ENCODE measurements at regions not wholly inside any gene's neighbourhood (a gene's known extent, or its start where the extent isn't known, plus 50 kb on each side); places are given as distances from the start of the nearest gene placed in this dataset.

- DNase-seq: no peak
Observed at GRCh38 chr5:91885291-91886265, 502.5 kb upstream of the ARRDC3 start.

DNA sequence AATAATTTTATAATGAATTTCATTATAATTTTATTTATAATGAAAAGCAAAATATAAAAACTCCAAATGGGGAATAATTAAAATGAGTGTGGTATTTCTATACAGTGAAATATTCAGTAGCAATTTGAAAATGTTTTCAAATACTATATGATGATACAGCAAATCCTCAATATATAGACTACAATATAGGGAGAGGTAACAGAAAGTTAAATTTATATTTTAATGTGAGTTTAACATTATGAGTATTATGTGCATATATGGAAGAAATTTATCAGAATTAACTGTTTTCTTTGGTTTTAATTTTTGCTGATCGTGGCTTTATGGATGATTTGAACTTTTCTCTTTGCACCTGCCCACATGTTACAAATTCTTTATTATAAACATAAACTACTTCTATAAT lies 500.9 kb upstream of the ARRDC3 start:
- no peak for DNase-seq

DNA sequence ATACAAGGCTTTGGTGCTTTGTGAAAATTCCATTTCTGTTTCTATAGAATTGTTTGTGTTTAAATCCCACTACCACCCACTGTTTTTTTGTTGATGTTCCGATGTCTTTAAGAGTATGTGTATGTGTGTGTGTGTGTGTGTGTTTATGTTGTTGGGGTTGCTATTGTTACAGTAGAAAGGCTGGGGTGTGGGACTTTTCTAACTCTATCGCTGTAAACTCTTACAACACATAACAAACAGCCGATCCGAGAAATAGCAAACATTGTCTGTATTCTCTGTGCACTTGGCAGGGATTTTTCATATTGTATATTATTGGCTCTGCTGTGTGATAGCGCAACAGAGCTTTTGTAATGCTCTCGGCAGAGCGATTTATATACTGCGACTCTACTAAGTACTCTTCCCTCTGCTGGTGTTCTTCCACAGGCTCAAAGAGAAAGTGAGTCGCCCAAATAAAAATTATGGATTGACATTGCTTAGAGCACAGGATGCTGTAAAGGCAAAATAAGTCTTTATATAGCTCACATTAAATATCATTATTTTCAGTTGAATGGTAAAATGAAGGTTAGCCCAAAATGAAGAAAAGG lies 492.2 kb upstream of the ARRDC3 start:
- no peak for DNase-seq

DNA sequence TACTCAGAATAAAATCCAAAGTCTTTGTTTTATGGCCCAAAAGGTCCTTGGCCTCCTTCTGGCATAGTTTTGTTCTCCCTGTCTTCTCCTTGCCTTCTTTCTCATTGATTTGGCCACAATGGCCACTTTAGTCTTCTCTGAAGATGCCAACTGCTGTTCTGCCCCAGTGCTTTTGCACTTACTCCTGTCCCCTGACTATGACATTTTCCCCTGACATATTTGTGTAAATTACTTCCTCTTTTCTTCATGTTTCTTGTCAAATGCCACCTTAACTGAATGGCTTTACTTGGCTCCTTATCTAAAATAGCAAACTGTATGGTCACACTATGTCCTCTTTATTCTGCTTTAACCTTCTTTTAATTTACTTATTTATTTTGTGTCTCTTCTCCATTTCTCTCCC lies 484.7 kb upstream of the ARRDC3 start:
- DNase-seq: no peak

DNA sequence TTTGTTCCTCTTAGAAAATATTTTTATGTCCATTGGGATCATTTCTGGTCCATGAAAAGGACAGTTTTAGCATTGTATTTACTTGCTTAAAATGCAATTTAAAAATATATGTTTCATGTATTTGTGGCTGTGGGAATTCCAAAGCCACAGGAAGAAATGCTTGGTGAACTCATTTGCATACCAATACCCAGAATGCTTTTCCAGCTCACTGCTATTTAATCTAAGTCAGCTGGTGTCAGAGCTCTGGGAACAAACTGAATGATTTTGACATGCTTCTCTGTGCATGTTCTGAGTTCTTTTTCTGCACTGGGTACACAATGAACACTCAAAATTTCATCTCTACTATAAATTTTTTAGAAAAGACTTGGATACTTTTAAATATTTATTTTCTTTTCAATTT lies 482.8 kb upstream of the ARRDC3 start:
- no peak for DNase-seq

DNA sequence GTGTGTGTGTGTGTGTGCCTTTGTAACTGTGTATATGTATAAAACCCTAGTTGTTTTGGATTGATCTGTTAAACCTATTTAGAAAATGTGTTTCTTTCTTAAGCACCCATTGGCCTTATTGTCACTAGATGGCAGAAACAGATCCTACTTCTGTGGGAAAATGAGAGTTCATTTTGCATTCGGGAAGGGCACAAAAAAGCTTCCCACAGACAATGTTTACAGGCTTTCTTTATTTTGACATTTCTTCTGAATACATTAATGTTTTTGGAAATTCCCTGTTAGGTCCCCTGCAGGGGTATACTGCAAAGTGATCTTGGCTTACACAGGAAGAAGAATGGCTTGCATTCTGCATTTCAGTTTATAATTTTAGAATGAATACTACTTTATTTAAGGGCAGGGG lies 481.8 kb upstream of the ARRDC3 start:
- no peak for DNase-seq

DNA sequence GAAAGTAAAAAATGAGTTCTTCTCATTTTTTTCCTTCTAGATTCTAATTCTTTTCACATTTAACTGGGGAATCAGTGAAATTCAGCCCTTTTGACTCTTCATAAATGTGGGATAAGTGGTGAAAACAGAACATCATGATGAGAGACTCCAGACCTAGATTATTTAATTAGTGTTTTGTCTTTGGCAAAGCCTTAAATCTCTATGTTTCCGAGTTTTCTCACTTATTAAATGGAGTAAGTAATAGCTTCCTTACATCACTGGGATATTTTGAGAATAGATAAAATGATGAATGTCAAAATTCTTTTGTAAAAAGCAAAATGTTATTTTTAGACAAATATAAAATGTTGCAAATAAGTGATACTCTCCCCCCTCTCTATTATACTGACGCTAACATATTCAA lies 468.6 kb upstream of the ARRDC3 start:
- DNase-seq: no peak

DNA sequence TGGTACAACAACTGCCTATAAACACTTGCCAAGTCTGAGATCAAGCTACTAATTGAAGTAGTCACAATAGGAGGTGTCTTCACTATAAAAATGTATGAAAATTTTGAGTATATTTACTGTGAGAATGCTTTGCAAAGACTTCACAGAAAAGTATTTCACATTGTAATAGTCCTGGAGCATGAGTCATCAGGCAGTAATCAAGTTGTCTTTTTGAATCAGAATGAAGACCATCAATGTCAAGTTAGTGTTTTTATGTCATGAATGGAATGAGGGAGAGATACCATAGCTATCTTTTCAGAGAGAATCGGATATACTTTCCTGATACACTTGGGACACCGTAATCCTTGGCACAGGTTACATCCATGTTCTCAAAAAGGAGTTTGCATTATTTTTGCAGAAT lies 466.9 kb upstream of the ARRDC3 start:
- no peak for DNase-seq

GRCh38 chr5:91849069-91849468 lies 466.0 kb upstream of the ARRDC3 start:
- no peak for DNase-seq

GRCh38 chr5:91848453-91848852 lies 465.3 kb upstream of the ARRDC3 start:
- DNase-seq: no peak

GRCh38 chr5:91841423-91841822 lies 458.3 kb upstream of the ARRDC3 start:
- DNase-seq: no peak

GRCh38 chr5:91840412-91840811 lies 457.3 kb upstream of the ARRDC3 start:
- DNase-seq: no peak

DNA sequence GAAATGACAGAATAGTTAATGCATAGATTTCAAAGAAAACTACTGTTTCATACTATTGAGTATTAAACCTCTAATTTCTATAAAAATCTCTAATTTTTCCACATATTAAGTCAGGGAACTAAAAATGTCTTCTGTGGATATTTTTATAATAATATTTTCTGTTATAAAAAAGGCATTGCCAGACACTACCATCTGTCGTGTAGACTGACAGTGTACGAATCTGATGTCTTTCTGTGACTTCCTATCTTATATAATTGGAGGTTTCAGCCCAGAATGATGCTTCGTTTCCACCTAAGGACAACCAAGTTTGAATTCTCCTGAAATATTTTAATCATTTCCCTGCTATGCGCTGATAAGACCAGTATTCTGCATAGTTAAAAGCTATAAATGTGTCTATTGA lies 456.6 kb upstream of the ARRDC3 start:
- no peak for DNase-seq

GRCh38 chr5:91839233-91839632 lies 456.1 kb upstream of the ARRDC3 start:
- no peak for DNase-seq

DNA sequence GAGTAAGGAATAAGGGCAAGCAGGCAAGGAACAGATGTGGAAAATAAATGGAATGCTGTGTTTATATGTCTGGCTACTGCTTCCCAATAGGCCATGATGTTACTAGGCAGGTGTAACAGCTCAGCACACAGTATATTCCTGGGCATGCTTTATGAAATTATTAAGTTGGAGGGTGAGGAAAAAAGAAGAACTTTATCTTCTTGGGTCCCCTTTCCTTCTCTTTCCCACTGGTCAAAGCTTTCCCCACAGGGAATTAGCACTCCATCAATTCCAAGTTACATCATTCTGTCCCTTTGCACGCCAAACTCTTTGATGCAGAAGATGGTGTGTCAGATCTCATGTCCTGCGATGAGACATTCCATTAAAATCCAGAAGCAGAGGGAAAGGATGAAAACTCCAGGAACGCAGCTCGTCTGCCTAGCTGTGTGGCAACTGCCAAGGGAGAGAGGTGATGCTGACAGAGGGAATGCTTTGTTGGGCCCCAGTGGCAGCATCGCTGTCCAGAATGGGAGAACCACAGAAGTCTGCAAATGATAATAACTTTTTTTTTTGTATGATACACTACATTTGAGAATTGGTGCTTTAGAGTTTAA lies 447.3 kb upstream of the ARRDC3 start:
- DNase-seq: no peak

DNA sequence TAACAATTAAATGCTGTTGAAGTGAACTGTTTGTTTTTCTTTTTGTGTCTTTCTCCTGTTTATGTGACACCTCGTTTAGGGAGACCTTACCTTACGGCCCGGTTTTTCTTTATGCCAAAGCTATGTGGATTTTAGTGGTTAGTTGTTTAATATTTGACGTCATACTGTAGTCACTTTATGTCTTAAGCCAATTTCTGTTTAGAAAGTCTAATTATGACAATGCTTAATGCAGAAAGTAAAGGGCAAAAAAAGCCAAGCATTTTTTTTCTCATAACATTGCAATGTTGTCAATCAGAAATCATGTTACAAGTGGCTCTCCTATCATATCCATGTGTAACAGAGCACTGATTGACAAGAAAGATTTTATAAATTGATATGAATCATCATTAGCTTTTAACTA lies 442.5 kb upstream of the ARRDC3 start:
- no peak for DNase-seq

- no peak for DNase-seq
Observed at GRCh38 chr5:91824406-91824805, 441.3 kb upstream of the ARRDC3 start.

DNA sequence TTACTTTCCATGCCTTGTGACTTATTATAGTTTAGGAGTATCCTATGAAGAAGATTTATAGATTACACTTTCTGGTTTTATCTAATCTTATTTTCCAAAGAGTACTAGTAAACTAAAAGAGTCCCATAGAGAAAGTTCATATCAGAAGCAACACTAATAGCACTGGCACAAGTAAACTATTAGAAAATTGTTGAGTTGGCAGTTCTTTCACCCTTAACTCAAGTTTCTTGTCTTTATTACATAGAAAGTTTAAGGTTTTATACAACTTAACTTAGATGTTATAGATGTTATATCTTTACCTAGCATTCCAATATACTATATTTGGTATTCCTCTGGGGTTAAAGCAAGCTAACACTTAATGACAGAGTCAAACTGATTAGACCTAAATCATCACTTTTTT lies 437.8 kb upstream of the ARRDC3 start:
- DNase-seq: no peak

GRCh38 chr5:91816681-91817080 lies 433.6 kb upstream of the ARRDC3 start:
- no peak for DNase-seq

- no peak for DNase-seq
Observed at GRCh38 chr5:91797576-91797975, 414.5 kb upstream of the ARRDC3 start.

- DNase-seq: no peak
Observed at GRCh38 chr5:91794856-91795548, 411.9 kb upstream of the ARRDC3 start.

DNA sequence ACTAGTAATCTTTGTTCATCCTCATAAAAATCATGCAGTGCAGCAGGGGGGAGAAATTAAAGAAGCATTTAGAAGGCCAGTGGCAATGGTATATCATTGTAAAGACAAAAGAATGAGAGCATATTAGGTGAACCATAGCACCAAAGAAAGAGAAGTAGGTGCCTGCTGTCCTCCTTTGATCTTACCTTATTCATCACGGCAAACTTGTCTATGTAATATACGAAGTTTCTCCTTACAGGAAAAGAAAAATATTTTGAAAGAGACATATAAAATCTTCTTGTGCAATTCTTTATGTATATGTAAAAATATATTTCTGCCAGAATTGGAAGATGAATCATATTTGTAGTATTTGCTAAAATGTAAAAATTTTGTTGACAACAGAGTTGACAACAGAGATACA lies 411.3 kb upstream of the ARRDC3 start:
- no peak for DNase-seq

All from nucleus accumbens (tissue), 56 donors.